NB4 (cell line): ENCODE measurements at regions not wholly inside any gene's neighbourhood (a gene's known extent, or its start where the extent isn't known, plus 50 kb on each side); places are given as distances from the start of the nearest gene placed in this dataset.
"Not testable (repeated sequence)": the region's sequence is repeated elsewhere in the genome, so short reads cannot be mapped to it uniquely, and the experiment has no call there.

Source experiments
- POLR2A ChIP-seq: IDR thresholded peaks from 2 replicates; pipeline ENCODE4 v1.6.1; 2011; ENCODE audit warnings: mild to moderate bottlenecking; ENCODE audit not compliant: insufficient read length; ENCODE audit errors: extremely low read depth
- TF ChIP-seq, protein P1 (sequence below): IDR thresholded peaks from one replicate; pipeline ENCODE4 v1.5.1; 2012; ENCODE audit warnings: low read depth, low read length
- TF ChIP-seq, protein P2 (sequence below): IDR thresholded peaks from 2 replicates; pipeline ENCODE4 v1.6.1; 2011; ENCODE audit warnings: low read depth, low read length

DNA sequence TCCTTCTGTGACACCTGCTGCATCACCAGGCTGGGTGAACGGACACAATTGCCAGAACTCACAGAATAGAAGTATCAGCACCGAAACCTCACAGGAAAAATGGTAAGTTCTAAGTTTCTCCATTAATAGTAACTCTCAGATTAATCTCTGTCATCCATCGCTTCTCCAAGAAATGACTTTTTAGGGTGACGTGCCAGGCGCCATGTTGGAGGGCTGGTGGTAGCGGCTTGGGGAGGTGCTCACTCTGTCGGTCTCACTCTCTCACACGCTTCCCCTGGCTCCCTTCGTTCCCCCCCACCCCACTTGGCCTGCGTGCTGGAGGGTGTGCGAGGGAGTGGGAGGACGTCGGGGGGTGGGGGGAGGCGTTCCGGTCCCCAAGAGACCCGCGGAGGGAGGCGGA is 85.6 kb downstream of the TFRC start:
- TF ChIP-seq, protein P1, sequence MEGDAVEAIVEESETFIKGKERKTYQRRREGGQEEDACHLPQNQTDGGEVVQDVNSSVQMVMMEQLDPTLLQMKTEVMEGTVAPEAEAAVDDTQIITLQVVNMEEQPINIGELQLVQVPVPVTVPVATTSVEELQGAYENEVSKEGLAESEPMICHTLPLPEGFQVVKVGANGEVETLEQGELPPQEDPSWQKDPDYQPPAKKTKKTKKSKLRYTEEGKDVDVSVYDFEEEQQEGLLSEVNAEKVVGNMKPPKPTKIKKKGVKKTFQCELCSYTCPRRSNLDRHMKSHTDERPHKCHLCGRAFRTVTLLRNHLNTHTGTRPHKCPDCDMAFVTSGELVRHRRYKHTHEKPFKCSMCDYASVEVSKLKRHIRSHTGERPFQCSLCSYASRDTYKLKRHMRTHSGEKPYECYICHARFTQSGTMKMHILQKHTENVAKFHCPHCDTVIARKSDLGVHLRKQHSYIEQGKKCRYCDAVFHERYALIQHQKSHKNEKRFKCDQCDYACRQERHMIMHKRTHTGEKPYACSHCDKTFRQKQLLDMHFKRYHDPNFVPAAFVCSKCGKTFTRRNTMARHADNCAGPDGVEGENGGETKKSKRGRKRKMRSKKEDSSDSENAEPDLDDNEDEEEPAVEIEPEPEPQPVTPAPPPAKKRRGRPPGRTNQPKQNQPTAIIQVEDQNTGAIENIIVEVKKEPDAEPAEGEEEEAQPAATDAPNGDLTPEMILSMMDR = not testable (repeated sequence)
- not testable (repeated sequence) for TF ChIP-seq POLR2A
- TF ChIP-seq, protein P2, sequence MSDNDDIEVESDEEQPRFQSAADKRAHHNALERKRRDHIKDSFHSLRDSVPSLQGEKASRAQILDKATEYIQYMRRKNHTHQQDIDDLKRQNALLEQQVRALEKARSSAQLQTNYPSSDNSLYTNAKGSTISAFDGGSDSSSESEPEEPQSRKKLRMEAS = not testable (repeated sequence)
